ENCODE measurements at regions not wholly inside any gene's neighbourhood (a gene's known extent, or its start where the extent isn't known, plus 50 kb on each side); places are given as distances from the start of the nearest gene placed in this dataset.

GRCh38 chr2:47269316-47270232 lies 93.3 kb upstream of the CALM2 start:
- TF ChIP-seq, protein P1, sequence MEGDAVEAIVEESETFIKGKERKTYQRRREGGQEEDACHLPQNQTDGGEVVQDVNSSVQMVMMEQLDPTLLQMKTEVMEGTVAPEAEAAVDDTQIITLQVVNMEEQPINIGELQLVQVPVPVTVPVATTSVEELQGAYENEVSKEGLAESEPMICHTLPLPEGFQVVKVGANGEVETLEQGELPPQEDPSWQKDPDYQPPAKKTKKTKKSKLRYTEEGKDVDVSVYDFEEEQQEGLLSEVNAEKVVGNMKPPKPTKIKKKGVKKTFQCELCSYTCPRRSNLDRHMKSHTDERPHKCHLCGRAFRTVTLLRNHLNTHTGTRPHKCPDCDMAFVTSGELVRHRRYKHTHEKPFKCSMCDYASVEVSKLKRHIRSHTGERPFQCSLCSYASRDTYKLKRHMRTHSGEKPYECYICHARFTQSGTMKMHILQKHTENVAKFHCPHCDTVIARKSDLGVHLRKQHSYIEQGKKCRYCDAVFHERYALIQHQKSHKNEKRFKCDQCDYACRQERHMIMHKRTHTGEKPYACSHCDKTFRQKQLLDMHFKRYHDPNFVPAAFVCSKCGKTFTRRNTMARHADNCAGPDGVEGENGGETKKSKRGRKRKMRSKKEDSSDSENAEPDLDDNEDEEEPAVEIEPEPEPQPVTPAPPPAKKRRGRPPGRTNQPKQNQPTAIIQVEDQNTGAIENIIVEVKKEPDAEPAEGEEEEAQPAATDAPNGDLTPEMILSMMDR (IDR thresholded peaks at IDR 0.05) = no peak
- TF ChIP-seq POLR2AphosphoS5 (IDR thresholded peaks at IDR 0.05; ENCODE audit: low read depth, low read length) = no peak
- TF ChIP-seq, protein P2, sequence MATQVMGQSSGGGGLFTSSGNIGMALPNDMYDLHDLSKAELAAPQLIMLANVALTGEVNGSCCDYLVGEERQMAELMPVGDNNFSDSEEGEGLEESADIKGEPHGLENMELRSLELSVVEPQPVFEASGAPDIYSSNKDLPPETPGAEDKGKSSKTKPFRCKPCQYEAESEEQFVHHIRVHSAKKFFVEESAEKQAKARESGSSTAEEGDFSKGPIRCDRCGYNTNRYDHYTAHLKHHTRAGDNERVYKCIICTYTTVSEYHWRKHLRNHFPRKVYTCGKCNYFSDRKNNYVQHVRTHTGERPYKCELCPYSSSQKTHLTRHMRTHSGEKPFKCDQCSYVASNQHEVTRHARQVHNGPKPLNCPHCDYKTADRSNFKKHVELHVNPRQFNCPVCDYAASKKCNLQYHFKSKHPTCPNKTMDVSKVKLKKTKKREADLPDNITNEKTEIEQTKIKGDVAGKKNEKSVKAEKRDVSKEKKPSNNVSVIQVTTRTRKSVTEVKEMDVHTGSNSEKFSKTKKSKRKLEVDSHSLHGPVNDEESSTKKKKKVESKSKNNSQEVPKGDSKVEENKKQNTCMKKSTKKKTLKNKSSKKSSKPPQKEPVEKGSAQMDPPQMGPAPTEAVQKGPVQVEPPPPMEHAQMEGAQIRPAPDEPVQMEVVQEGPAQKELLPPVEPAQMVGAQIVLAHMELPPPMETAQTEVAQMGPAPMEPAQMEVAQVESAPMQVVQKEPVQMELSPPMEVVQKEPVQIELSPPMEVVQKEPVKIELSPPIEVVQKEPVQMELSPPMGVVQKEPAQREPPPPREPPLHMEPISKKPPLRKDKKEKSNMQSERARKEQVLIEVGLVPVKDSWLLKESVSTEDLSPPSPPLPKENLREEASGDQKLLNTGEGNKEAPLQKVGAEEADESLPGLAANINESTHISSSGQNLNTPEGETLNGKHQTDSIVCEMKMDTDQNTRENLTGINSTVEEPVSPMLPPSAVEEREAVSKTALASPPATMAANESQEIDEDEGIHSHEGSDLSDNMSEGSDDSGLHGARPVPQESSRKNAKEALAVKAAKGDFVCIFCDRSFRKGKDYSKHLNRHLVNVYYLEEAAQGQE (IDR thresholded peaks at IDR 0.05; ENCODE audit: insufficient read depth in 1 of 2, low read depth in 2 of 2, low read length in 1 of 2) = no peak

Data from Panc1 (cell line).